ENCODE measurements at regions not wholly inside any gene's neighbourhood (a gene's known extent, or its start where the extent isn't known, plus 50 kb on each side); places are given as distances from the start of the nearest gene placed in this dataset.

DNA sequence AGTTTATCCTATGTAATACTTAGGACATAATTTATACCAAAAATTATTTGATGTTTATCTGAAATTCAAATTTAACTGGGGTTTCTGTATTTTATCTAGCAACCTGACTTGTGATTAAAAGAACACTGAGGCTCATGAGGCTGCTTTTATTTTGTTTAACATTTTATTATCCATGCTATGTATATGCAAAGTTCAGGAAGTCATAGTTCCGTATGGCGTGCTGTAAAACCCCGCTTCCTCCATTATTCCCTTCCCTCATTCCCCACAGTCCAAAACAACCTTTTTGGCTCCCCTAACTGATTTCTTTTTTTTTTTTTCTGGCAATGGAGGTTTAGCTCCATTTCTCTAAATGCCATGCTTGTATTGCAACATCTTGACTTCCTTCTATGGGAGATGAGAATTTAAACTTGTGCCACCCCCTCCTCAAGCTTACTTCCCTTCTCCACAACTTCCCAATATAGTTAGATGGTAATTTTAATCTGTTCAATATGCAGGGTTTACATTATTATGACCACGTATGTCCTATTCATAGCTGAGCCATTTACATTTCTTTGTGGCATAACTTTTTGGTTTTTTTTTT, 138.0 kb upstream of the DNAH14 start:
- H3K36me3 ChIP-seq, result no peaks in the 10 kb centered on the region
- TF ChIP-seq, protein P1, sequence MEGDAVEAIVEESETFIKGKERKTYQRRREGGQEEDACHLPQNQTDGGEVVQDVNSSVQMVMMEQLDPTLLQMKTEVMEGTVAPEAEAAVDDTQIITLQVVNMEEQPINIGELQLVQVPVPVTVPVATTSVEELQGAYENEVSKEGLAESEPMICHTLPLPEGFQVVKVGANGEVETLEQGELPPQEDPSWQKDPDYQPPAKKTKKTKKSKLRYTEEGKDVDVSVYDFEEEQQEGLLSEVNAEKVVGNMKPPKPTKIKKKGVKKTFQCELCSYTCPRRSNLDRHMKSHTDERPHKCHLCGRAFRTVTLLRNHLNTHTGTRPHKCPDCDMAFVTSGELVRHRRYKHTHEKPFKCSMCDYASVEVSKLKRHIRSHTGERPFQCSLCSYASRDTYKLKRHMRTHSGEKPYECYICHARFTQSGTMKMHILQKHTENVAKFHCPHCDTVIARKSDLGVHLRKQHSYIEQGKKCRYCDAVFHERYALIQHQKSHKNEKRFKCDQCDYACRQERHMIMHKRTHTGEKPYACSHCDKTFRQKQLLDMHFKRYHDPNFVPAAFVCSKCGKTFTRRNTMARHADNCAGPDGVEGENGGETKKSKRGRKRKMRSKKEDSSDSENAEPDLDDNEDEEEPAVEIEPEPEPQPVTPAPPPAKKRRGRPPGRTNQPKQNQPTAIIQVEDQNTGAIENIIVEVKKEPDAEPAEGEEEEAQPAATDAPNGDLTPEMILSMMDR (IDR thresholded peaks at IDR 0.05; ENCODE audit: low read depth, low read length), result no peak
- H3K9me3 ChIP-seq (ENCODE audit: severe bottlenecking), result no peaks in the 10 kb centered on the region
- no peak for DNase-seq
- no peak overlapping the region for H3K27ac ChIP-seq
- no peaks in the 10 kb centered on the region for H3K27me3 ChIP-seq (ENCODE audit: insufficient read depth, low read depth, severe bottlenecking)
- H3K4me3 ChIP-seq (ENCODE audit: low read depth, low read length), result no peak overlapping the region

DNA sequence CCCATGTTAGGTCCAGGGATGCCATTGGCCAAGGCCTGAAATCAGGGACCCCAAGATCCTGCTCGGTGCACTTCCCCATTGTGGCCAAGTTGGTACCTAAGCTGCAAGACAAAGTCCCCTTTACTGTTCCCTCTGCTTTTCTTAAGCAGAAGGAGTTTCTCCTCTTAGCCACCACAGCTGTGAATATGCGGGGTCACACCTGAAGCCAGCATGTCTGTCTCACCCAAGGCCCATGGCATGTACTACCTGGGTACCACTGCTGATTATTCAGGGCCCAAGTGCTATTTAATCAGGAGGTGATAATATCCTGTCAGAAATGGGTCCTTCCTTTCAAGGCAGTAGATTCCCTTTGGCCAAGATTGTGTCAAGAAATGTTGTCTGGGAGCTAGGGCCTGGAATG, 133.9 kb upstream of the DNAH14 start:
- TF ChIP-seq, protein P1 (IDR thresholded peaks at IDR 0.05; ENCODE audit: low read depth, low read length), result no peak
- Histone ChIP-seq H3K4me3 (ENCODE audit: low read depth, low read length) (no peak overlapping the region), H3K27ac (no peak overlapping the region), H3K36me3 (no peaks in the 10 kb centered on the region), H3K27me3 (ENCODE audit: insufficient read depth, low read depth, severe bottlenecking) (no peaks in the 10 kb centered on the region), H3K9me3 (ENCODE audit: severe bottlenecking) (no peaks in the 10 kb centered on the region)
- no peak for DNase-seq

DNA sequence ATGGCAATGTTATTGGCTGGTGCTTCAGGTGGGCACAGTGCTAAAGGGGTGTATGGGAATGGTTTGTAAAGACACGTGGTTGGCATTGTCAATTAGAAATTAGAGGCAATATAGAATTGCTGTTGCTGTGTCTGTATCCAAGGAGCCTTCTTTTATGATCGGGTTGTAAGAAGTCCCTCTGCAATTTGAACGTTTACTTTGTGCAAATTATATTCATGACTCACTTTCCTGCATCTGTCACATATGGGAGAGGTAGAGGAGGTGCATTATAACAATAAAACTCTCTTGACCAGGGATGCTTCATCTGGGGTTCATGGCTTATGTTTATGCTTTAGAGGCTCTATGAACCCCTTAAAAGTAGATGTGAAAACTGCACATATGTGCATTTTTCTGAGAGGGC, 130.4 kb upstream of the DNAH14 start:
- H3K4me3 ChIP-seq (ENCODE audit: low read depth, low read length), result no peak overlapping the region
- H3K9me3 ChIP-seq (ENCODE audit: severe bottlenecking), result no peaks in the 10 kb centered on the region
- H3K36me3 ChIP-seq, result no peaks in the 10 kb centered on the region
- TF ChIP-seq, protein P1 (IDR thresholded peaks at IDR 0.05; ENCODE audit: low read depth, low read length), result no peak
- H3K27ac ChIP-seq, result no peak overlapping the region
- DNase-seq, result no peak
- no peaks in the 10 kb centered on the region for H3K27me3 ChIP-seq (ENCODE audit: insufficient read depth, low read depth, severe bottlenecking)

DNA sequence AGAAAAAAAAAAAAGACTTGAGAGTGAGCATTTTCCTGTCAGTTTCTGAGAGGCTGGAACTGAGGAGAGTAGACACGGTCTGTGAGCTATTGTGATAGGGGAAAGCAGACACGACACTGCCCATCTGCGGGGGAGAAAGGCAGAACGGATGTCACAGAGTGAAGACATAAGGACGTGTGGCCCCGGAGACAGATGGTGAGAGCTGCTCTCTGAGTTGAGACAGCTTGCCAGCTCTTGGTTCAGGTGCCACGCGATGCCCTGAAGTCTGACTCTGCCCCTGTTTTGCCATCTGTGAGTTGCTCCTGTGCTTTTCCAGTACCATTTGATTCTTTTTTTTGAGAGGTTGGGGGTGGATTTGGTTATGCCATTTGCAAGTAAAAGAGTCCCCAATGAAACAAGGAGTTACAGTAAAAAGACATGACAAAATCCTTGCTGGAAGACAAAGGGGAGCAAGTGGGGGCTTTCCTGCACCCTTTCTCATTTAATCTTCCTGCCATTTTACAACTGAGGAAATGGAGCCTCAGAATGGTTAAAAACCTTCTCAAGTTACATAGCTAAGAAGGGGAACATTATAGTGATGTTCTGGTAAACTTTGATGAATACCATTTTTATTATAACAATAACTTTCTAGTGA, 128.9 kb upstream of the DNAH14 start:
- no peaks in the 10 kb centered on the region for H3K9me3 ChIP-seq (ENCODE audit: severe bottlenecking)
- H3K36me3 ChIP-seq, result no peaks in the 10 kb centered on the region
- no peak overlapping the region for H3K4me3 ChIP-seq (ENCODE audit: low read depth, low read length)
- peak; percentile 4 for DNase-seq
- no peaks in the 10 kb centered on the region for H3K27me3 ChIP-seq (ENCODE audit: insufficient read depth, low read depth, severe bottlenecking)
- TF ChIP-seq, protein P1 (IDR thresholded peaks at IDR 0.05; ENCODE audit: low read depth, low read length), result no peak
- no peak overlapping the region for H3K27ac ChIP-seq

DNA sequence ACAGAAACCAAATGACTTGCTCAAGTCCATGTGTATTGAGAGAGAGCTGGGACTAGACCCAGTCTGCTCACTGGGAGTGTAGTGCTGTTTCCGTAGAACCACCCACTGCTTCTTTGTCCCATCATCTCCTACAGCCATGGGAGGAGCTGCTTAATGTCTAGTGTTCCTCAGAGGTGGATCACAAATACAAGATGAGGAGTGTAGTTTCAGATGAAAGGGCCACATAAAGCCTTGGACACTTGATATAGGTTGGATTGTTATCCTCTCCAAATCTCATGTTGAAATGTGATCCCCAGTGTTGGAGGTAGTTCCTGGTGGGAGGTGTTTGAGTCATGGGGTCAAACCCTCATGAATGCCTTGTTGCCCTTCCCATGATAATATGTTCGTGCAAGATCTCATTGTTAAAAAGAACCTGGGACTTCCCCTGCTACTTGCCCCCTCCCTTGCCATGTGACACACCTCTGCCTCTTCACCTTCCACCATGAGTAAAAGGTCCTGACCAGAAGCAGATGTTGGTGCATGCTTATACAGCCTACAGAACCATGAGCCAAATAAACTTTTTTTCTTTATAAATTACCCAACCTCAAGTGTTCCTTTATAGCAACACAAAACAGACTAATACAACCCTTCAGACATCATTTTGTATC, 127.5 kb upstream of the DNAH14 start:
- no peaks in the 10 kb centered on the region for H3K27me3 ChIP-seq (ENCODE audit: insufficient read depth, low read depth, severe bottlenecking)
- TF ChIP-seq, protein P1 (IDR thresholded peaks at IDR 0.05; ENCODE audit: low read depth, low read length), result no peak
- DNase-seq, result no peak
- no peaks in the 10 kb centered on the region for H3K9me3 ChIP-seq (ENCODE audit: severe bottlenecking)
- no peak overlapping the region for H3K4me3 ChIP-seq (ENCODE audit: low read depth, low read length)
- no peak overlapping the region for H3K27ac ChIP-seq
- H3K36me3 ChIP-seq, result no peaks in the 10 kb centered on the region

Measured in WERI-Rb-1 (cell line).